CD4-positive, alpha-beta T cell (primary cell): ENCODE measurements at regions not wholly inside any gene's neighbourhood (a gene's known extent, or its start where the extent isn't known, plus 50 kb on each side); places are given as distances from the start of the nearest gene placed in this dataset.

Source experiments
- ATAC-seq: fragments of 200-7000 bp; cut with Tn5 transposase; one replicate; pipeline ENCODE4 v1.10.0; 2022; ENCODE audit warnings: mild to moderate bottlenecking; ENCODE audit not compliant: poor library complexity
- CTCF ChIA-PET: fragments of 350-600 bp; sonication (Branson Sonifier 250); formaldehyde crosslinking; loops from one replicate; lab custom pipeline; 2021; ENCODE audit warnings: antibody characterized with exemption, inconsistent platforms; lab: Charles Lee
- POLR2A ChIA-PET: fragments of 350-600 bp; sonication (Branson Sonifier 250); formaldehyde crosslinking; loops from one replicate; lab custom pipeline; 2021; ENCODE audit warnings: antibody characterized with exemption, inconsistent platforms; lab: Charles Lee
- DNase-seq, 14 experiments: peaks; one replicate each; pipeline ENCODE4 v3.0.0-alpha.2; 2013 to 2020; ENCODE audit warnings: mixed read lengths in 2 of 14
- H3K27ac ChIP-seq, 2 donors: one replicate each; pipeline versions ENCODE4 v1.5.1 to v1.7.0; 2013; ENCODE audit warnings: low read length in 2 of 2, low read depth in 1 of 2, mild to moderate bottlenecking in 1 of 2
- H3K27me3 ChIP-seq, 2 experiments: 1 replicate in 1 of 2; 2 replicates in 1 of 2; pipeline versions ENCODE4 v1.6.1 to v1.7.0; 2013; ENCODE audit warnings: low read length in 2 of 2, control low read depth in 1 of 2, mild to moderate bottlenecking in 1 of 2, moderate library complexity in 1 of 2; ENCODE audit not compliant: insufficient read depth in 2 of 2, control insufficient read depth in 1 of 2
- H3K36me3 ChIP-seq: one replicate; pipeline ENCODE4 v1.6.1; 2013; ENCODE audit warnings: low read length, control low read depth; ENCODE audit not compliant: insufficient read depth
- H3K4me1 ChIP-seq: one replicate; pipeline ENCODE4 v1.6.1; 2013; ENCODE audit warnings: low read length, control low read depth; ENCODE audit not compliant: insufficient read depth
- H3K4me3 ChIP-seq: one replicate; pipeline ENCODE4 v1.5.1; 2013; ENCODE audit warnings: mild to moderate bottlenecking, low read length, moderate library complexity
- H3K9me3 ChIP-seq, 2 experiments: 1 replicate in 1 of 2; 2 replicates in 1 of 2; pipeline versions ENCODE4 v1.6.1 to v1.7.0; 2013; ENCODE audit warnings: low read length in 2 of 2, mild to moderate bottlenecking in 2 of 2, control low read depth in 1 of 2, moderate library complexity in 1 of 2; ENCODE audit not compliant: control insufficient read depth in 1 of 2, insufficient read depth in 1 of 2
- H3K27ac Mint-ChIP-seq: one replicate; pipeline ENCODE4 v1.8.0; 2020; ENCODE audit warnings: mixed read lengths
- H3K27me3 Mint-ChIP-seq: one replicate; pipeline ENCODE4 v1.8.0; 2021; ENCODE audit warnings: mixed read lengths
- H3K36me3 Mint-ChIP-seq: one replicate; pipeline ENCODE4 v1.8.0; 2021; ENCODE audit warnings: low read depth, mixed read lengths
- H3K4me1 Mint-ChIP-seq: one replicate; pipeline ENCODE4 v1.8.0; 2021; ENCODE audit warnings: low read depth, mixed read lengths
- H3K4me3 Mint-ChIP-seq: one replicate; pipeline ENCODE4 v1.8.0; 2020; ENCODE audit warnings: mild to moderate bottlenecking, mixed read lengths
- H3K9me3 Mint-ChIP-seq: one replicate; pipeline ENCODE4 v1.8.0; 2020; ENCODE audit warnings: mixed read lengths
- intact Hi-C, 2 experiments: fragments of 100-400 bp; cut with DNase I in 1 of 2; cut with micrococcal nuclease in 1 of 2; formaldehyde crosslinking; loops; one replicate each; pipeline versions ENCODE4 v1.15.1 to v1.9.0; 2023 to 2025; cut with DNase I, micrococcal nuclease
- TF ChIP-seq, protein P1 (sequence below): fragments of 200-600 bp; IDR thresholded peaks from one replicate; pipeline ENCODE4 v1.8.0; 2022; ENCODE audit warnings: antibody characterized with exemption, mild to moderate bottlenecking

DNA sequence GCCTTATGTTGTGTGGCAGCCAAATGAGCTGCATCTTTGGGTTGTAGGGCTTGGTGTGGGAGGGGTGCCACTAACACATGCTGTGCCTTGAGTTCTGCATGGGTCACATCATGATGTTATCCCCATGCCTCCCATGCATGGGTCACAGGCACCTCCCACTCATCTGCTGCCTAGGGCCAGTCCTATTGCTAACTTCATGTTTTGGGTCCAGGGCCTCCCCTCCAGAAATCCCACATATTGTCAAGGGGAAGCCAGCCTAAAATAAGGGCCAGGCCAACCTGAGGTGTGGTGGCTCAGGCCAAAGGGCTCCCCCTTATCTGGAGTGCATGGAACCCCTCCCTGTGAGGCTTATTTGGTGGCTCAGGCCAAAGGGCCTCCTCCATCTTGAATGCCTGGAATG lies 299.0 kb downstream of the RPS24 start:
- DNase-seq (no peak), ATAC-seq (no peak)
- no peaks in the 10 kb centered on the region for H3K36me3 Mint-ChIP-seq
- no peak overlapping the region for H3K27ac ChIP-seq
- intact Hi-C loops: no loop called here
- no peaks in the 10 kb centered on the region for H3K4me1 Mint-ChIP-seq
- no peak overlapping the region for H3K4me3 ChIP-seq
- peaks cover 0 to 22% of the 10 kb centered on the region in 2 experiments for H3K9me3 ChIP-seq
- H3K4me3 Mint-ChIP-seq: no peak overlapping the region
- no peaks in the 10 kb centered on the region for H3K27me3 ChIP-seq
- H3K27ac Mint-ChIP-seq: no peak overlapping the region
- ChIA-PET CTCF (no interaction called here), POLR2A (no interaction called here)
- H3K36me3 ChIP-seq: no peaks in the 10 kb centered on the region
- no peaks in the 10 kb centered on the region for H3K27me3 Mint-ChIP-seq
- no peaks in the 10 kb centered on the region for H3K9me3 Mint-ChIP-seq
- TF ChIP-seq, protein P1, sequence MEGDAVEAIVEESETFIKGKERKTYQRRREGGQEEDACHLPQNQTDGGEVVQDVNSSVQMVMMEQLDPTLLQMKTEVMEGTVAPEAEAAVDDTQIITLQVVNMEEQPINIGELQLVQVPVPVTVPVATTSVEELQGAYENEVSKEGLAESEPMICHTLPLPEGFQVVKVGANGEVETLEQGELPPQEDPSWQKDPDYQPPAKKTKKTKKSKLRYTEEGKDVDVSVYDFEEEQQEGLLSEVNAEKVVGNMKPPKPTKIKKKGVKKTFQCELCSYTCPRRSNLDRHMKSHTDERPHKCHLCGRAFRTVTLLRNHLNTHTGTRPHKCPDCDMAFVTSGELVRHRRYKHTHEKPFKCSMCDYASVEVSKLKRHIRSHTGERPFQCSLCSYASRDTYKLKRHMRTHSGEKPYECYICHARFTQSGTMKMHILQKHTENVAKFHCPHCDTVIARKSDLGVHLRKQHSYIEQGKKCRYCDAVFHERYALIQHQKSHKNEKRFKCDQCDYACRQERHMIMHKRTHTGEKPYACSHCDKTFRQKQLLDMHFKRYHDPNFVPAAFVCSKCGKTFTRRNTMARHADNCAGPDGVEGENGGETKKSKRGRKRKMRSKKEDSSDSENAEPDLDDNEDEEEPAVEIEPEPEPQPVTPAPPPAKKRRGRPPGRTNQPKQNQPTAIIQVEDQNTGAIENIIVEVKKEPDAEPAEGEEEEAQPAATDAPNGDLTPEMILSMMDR: no peak
- H3K4me1 ChIP-seq: no peaks in the 10 kb centered on the region

DNA sequence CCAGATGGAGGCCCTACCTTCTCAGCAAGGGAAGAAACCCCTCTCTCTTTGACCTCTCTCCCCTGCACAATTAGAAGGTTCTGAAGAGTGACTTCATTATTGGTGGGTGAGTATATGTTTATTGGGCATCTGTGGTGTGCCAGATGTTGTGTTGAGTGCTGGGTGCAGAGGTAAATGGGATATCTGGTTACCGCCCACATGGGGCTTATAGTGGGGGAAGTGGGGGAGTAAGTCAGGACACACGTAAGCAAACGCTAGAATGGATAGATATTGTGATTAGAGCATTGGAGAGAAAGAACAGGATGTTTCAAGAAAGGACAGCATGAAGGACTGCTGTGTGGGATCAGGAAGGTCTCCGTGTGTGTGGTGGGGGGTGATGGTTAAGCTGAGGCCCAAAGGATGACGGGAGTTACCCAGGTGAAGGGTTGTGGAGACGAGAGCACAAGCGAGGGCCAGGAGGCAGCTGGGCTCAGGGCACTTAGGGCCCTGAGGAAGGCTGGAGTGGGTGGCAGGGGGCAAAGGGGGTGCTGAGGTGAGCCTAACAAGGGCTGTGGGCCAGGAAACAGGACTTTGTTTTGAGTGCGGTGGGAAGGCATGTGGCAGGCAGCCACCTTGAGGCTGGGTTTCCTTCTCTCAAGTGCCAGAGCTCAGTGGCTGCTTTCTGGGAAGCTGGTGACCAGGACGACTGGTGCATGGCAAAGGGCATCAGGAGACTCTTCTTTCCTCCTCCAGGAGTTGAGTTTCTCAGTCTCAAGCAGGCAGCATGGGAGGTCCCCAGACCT lies 299.9 kb downstream of the RPS24 start:
- TF ChIP-seq, protein P1: no peak

DNA sequence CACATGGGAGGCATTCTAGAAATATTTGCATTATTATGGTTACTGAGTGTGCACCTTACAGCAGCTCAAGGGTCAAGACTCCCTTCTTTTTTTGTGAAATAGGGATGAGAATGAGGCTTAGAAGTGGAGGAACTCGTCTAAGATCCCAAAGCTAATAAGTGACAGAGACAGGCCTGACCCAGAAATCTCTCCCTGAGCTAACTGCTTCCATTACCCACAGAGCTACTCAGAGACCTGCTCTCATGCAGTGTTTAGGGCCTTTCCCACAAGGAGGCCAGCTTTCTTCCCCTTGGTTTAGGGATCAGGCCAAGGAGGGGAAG lies 301.7 kb downstream of the RPS24 start:
- peaks cover 0 to 10% of the 10 kb centered on the region in 2 experiments for H3K9me3 ChIP-seq
- POLR2A ChIA-PET: no interaction called here
- H3K9me3 Mint-ChIP-seq: no peaks in the 10 kb centered on the region
- no peak overlapping the region for H3K4me3 Mint-ChIP-seq
- H3K4me1 Mint-ChIP-seq: no peaks in the 10 kb centered on the region
- H3K27me3 Mint-ChIP-seq: no peaks in the 10 kb centered on the region
- H3K27ac ChIP-seq: no peak overlapping the region
- no peak overlapping the region for H3K4me3 ChIP-seq
- TF ChIP-seq, protein P1: no peak
- no peaks in the 10 kb centered on the region for H3K27me3 ChIP-seq
- DNase-seq: no peak
- H3K27ac Mint-ChIP-seq: no peak overlapping the region
- H3K36me3 Mint-ChIP-seq: no peaks in the 10 kb centered on the region
- intact Hi-C loops: no loop called here
- no peaks in the 10 kb centered on the region for H3K4me1 ChIP-seq
- ATAC-seq: no peak
- CTCF ChIA-PET: no interaction called here
- no peaks in the 10 kb centered on the region for H3K36me3 ChIP-seq

More for the DNA sequence above, 299.9 kb downstream of the RPS24 start:
- no peak overlapping the region for H3K27ac Mint-ChIP-seq
- Histone ChIP-seq H3K4me1 (no peaks in the 10 kb centered on the region), H3K27me3 (no peaks in the 10 kb centered on the region), H3K4me3 (no peak overlapping the region), H3K9me3 (peaks cover 0 to 16% of the 10 kb centered on the region in 2 experiments), H3K36me3 (no peaks in the 10 kb centered on the region), H3K27ac (no peak overlapping the region)
- ATAC-seq (no peak), DNase-seq (peak in 1 of 14 experiments; percentile 8)
- H3K27me3 Mint-ChIP-seq: no peaks in the 10 kb centered on the region
- no peaks in the 10 kb centered on the region for H3K9me3 Mint-ChIP-seq
- H3K36me3 Mint-ChIP-seq: no peaks in the 10 kb centered on the region
- no peaks in the 10 kb centered on the region for H3K4me1 Mint-ChIP-seq
- intact Hi-C loops: no loop called here
- ChIA-PET POLR2A (no interaction called here), CTCF (no interaction called here)
- no peak overlapping the region for H3K4me3 Mint-ChIP-seq
